HG03575 (cell line): ENCODE measurements at regions not wholly inside any gene's neighbourhood (a gene's known extent, or its start where the extent isn't known, plus 50 kb on each side); places are given as distances from the start of the nearest gene placed in this dataset.

Experiments used
- ATAC-seq: cut with Tn5 transposase; IDR thresholded peaks from one replicate; pipeline ENCODE4 v1.9.1; 2021; ENCODE audit not compliant: unreplicated experiment, insufficient number of reproducible peaks, low FRiP score; ENCODE audit errors: extremely low read depth

- no peak for ATAC-seq
Measured at GRCh38 chr15:31957581-31957980, 72.7 kb upstream of the CHRNA7 start.

DNA sequence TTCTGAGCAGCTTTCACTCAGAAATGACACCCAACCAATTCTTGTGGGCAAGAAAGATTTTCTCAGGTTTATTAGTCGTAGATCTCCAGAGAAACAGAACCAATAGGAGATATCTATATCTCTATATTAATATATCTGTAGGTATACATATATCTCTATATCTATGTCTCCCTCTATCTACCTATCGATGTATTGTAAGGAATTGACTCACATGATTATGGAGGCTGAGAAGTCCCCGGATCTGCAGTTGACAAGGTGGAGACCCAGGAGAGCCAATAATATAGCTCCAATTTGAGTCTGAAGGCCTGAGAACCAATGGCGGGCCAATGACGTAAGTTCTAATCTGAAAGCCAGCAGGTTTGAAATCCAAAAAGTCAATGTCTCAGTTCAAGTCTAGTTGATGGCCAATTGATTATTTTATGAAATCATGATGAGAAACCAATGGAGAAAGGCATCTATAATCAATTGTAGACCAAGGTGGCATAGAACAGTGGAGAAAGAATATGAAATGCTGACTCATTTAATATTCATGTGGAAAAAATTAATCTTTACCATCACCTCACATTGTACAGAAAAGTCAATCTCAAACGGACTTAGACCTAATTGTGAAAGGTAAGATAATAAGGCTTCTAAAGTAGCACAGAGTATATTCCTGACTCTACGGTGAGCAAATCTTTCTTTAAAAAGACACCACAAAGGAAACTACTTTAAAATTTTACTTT lies 65.6 kb upstream of the CHRNA7 start:
- ATAC-seq: no peak

DNA sequence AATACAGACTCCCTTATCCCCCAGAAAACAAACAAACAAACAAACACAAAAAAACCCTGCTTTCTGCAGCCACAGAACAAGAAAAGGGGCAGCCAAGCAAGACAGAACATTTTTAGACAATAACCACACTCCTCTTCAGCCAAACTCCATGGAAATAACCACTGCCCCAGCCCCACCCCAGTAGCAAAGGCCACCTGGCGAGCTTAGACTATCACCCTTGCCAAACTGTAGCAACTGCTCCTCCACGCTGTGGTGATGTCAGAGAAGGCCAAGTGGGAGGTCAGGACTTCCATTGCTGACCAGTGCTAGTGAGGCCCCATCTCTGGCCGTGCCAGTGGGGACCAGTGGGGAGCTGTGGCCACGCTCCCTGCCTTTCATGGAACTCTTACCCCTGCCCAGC lies 60.3 kb upstream of the CHRNA7 start:
- ATAC-seq: no peak

DNA sequence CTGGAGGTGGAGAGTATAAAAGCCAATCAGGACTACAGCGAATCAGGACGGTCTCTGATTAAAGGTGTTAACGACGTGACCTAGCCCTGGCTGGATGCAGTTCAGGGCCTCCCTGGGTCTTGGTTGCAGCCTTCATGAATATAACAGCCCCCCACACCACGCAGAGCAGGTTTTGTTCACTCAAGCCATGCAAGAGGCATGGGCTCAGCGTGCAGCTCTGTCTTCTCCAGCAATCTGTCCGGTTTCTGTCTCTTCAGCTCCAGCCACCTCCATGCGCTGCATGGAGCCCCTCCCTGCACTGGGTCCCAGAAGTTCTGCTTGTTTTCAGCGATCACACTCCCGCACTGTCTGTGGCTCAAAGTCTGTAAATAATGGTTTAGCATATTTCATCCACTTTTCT lies 57.1 kb upstream of the CHRNA7 start:
- ATAC-seq: no peak

- no peak for ATAC-seq
Measured at GRCh38 chr15:31974154-31974794, 56.0 kb upstream of the CHRNA7 start.

DNA sequence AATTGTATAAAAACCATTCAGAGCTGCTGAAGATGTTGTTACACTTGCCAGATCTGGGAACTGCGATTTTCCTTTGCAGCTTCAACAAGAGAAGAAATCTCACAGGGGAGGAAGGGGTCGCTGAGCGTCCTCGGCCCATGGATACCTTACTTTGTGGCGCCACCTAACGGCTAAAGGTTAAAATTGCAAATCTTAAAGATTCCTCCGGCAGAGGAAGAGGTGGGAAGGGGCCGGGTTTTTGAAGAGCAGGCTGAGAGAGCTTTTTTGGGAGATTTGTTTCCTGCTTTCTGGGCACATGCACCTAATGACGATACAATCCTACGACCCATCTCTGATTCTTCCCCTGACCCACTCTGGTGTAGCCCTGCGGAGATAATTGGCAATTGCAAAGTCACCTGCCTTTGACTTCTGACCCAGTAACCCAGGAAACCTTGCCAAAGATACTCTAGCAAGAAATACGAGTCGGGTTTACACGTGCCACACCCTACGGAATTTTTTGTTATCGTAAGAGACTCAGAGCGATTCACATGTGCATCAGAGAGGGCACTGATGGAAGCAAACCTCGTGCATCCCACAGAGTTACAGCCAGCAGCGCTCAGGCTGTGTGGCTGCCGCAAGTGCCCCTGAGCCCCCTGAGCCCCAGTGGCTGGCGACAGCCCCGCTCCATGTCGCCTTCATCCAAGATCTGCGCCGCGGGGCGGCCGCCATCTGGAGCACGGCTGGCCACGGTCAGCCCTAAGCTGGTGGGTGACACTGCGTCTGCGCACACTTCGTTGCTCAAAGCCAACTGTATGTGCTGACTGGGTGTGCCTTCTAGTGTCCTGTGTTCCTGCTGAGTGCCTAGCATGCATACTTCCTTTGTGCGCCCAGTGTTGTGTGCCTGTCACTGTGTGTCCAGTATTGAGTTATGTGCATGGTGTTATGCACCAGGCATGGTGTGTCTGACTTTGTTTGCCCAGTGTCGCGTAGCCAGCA lies 55.2 kb upstream of the CHRNA7 start:
- ATAC-seq: no peak

DNA sequence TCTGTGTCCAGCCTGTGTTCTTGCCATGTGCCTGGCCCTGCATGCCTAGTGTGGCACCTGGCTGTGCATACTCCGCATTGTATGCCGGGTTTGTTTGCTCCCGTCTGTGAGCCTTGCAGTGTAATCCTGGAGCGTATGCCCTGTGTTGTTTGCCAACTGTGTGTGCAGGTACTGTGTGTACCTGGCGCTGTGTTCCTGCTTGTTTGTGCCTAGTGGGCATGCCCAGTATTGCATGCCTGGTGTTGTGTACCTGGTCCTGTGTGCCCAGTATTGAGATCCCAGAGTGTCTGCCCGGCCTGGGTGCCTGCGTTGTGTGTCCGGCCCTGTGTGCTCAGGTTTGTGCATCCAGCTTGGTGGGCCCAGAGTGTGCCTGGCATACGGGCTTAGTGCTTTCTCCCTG lies 54.5 kb upstream of the CHRNA7 start:
- no peak for ATAC-seq

DNA sequence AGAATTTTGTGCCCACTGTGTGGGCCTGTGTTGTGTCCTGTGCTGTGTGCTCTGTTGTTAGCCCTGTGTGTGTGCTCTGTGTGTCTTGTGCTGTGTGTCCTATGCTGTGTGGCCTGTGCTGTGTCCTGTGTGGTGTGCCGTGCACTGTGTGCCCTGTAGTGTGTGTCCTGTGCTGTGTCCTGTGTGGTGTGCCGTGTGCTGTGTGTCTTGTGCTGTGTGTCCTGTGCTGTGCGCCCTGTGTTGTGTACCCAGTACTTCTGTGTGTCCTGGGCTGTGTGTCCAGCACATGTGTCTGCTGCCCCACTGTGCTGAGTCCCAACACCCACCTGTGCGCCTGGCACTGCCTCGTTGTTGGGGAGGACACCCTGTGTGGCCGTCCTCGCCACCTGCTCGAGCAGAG lies 53.2 kb upstream of the CHRNA7 start:
- no peak for ATAC-seq

GRCh38 chr15:31977812-31978661 lies 52.3 kb upstream of the CHRNA7 start:
- no peak for ATAC-seq
